Gastroesophageal sphincter (tissue), 3 donors: ENCODE measurements at regions not wholly inside any gene's neighbourhood (a gene's known extent, or its start where the extent isn't known, plus 50 kb on each side); places are given as distances from the start of the nearest gene placed in this dataset.

ENCODE experiments used
- CTCF ChIP-seq, 4 experiments: fragments of 200-600 bp in 2 of 4; fragments of 450-650 bp in 2 of 4; sonication (generic) in 1 of 4; IDR thresholded peaks; one replicate each; pipeline ENCODE4 v1.5.1; 2017 to 2019; ENCODE audit warnings: antibody characterized with exemption in 4 of 4, mild to moderate bottlenecking in 2 of 4, moderate library complexity in 2 of 4
- POLR2A ChIP-seq, 2 donors: fragments of 450-650 bp; IDR thresholded peaks; one replicate each; pipeline ENCODE4 v1.6.1; 2017; ENCODE audit warnings: antibody characterized with exemption in 2 of 2, mild to moderate bottlenecking in 2 of 2, moderate library complexity in 1 of 2
- POLR2AphosphoS5 ChIP-seq: sonication (generic); formaldehyde crosslinking; IDR thresholded peaks from one replicate; pipeline ENCODE4 v1.6.1; 2017; ENCODE audit warnings: antibody characterized with exemption

GRCh38 chr3:14256046-14256445 lies 77.4 kb downstream of the LSM3 start:
- no peak for TF ChIP-seq POLR2AphosphoS5
- TF ChIP-seq CTCF (IDR thresholded peaks at IDR 0.05) = no peak
- TF ChIP-seq POLR2A (IDR thresholded peaks at IDR 0.05) = no peak
